Caco-2 (cell line): ENCODE measurements at regions not wholly inside any gene's neighbourhood (a gene's known extent, or its start where the extent isn't known, plus 50 kb on each side); places are given as distances from the start of the nearest gene placed in this dataset.

ENCODE experiments used
- BruUV-seq: library from RNA; stranded (reverse); fragments of 400-500 nt; replicated peaks from 2 replicates; lab custom pipeline; 2021; lab: Mats Ljungman, UMichigan
- CTCF ChIA-PET: fragments of 300-600 bp; sonication (Branson Sonifier 250); formaldehyde crosslinking; loops from one replicate; lab custom pipeline; 2022; ENCODE audit warnings: antibody characterized with exemption; lab: Charles Lee
- POLR2A ChIA-PET: fragments of 300-600 bp; sonication (Branson Sonifier 250); formaldehyde crosslinking; loops from one replicate; lab custom pipeline; 2022; ENCODE audit warnings: antibody characterized with exemption; lab: Charles Lee
- DNase-seq, 2 experiments: peaks; one replicate each; pipeline versions ENCODE4 v3.0.0 to v3.0.0-alpha.2; 2020 to 2022
- H3K27me3 ChIP-seq: replicated peaks from 2 replicates; pipeline ENCODE4 v1.6.0; 2011; ENCODE audit warnings: low read length; ENCODE audit not compliant: control insufficient read depth, insufficient read depth
- H3K36me3 ChIP-seq: 2 replicates; pipeline ENCODE4 v1.5.1; 2011; ENCODE audit warnings: low read length; ENCODE audit not compliant: control insufficient read depth, insufficient read depth
- H3K4me1 ChIP-seq: fragments of 250-450 bp; sonication (Bioruptor Pico); 2 replicates; pipeline ENCODE4 v1.5.1; 2020; ENCODE audit warnings: mild to moderate bottlenecking
- H3K4me3 ChIP-seq: 2 replicates; pipeline ENCODE4 v1.5.1; 2011; ENCODE audit warnings: low read depth, mild to moderate bottlenecking, control low read depth, low read length
- H3K9me3 ChIP-seq: fragments of 250-450 bp; sonication (Bioruptor Pico); 2 replicates; pipeline ENCODE4 v1.5.1; 2020; ENCODE audit warnings: mild to moderate bottlenecking, moderate library complexity
- H3K27ac Mint-ChIP-seq: one replicate; pipeline ENCODE4 v1.8.0; 2022; ENCODE audit warnings: mixed read lengths; ENCODE audit not compliant: unreplicated experiment
- H3K27me3 Mint-ChIP-seq: one replicate; pipeline ENCODE4 v1.8.0; 2022; ENCODE audit warnings: mixed read lengths; ENCODE audit not compliant: insufficient read depth, unreplicated experiment
- H3K36me3 Mint-ChIP-seq: one replicate; pipeline ENCODE4 v1.8.0; 2022; ENCODE audit warnings: mild to moderate bottlenecking, mixed read lengths; ENCODE audit not compliant: insufficient read depth, unreplicated experiment
- H3K4me1 Mint-ChIP-seq: one replicate; pipeline ENCODE4 v1.8.0; 2022; ENCODE audit warnings: low read depth, mixed read lengths; ENCODE audit not compliant: unreplicated experiment
- H3K4me3 Mint-ChIP-seq: one replicate; pipeline ENCODE4 v1.8.0; 2022; ENCODE audit warnings: mild to moderate bottlenecking, moderate library complexity, mixed read lengths; ENCODE audit not compliant: unreplicated experiment
- H3K9me3 Mint-ChIP-seq: one replicate; pipeline ENCODE4 v1.8.0; 2022; ENCODE audit warnings: mixed read lengths; ENCODE audit not compliant: unreplicated experiment
- intact Hi-C: fragments of 100-400 bp; cut with micrococcal nuclease; formaldehyde crosslinking; loops from one replicate; pipeline ENCODE4 v1.10.0; 2022; ENCODE audit not compliant: unreplicated experiment
- TF ChIP-seq, protein P1 (sequence below), 2 experiments: fragments of 200-600 bp in 1 of 2; IDR thresholded peaks; 1 replicate in 1 of 2; 2 replicates in 1 of 2; pipeline versions ENCODE4 v1.5.1 to v1.8.0; 2011 to 2022; ENCODE audit warnings: antibody characterized with exemption in 1 of 2, control low read depth in 1 of 2, inconsistent platforms in 1 of 2, low read depth in 1 of 2, low read length in 1 of 2, mild to moderate bottlenecking in 1 of 2, moderate library complexity in 1 of 2; ENCODE audit not compliant: insufficient read depth in 1 of 2, severe bottlenecking in 1 of 2, unreplicated experiment in 1 of 2

DNA sequence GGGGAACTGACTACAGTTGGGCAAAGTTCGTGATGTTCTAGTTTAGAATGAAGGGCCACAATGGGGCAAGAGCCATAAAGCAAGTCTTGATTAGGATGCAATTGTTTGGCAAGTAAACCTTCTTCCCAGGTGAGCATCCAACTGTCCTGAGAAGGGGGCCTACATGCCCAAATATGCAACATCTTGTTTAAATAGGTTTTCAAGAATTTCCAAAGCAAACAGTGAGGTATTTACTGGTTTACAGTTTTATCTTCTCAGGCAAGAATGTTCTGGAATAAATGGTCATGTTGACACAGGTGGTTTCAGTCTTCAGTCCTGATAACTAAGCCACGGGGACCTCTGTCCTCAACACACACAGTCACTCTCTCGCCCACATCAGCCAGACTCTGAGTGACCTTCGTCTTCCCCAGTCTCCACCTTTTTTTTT lies 90.3 kb upstream of the FAM174B start:
- Mint-ChIP-seq H3K4me1 (peaks cover 21% of the 10 kb centered on the region), H3K27ac (peak overlapping the region; percentile 90), H3K27me3 (no peaks in the 10 kb centered on the region), H3K9me3 (peaks cover 20% of the 10 kb centered on the region), H3K4me3 (peak overlapping the region; percentile 42), H3K36me3 (peaks cover 52% of the 10 kb centered on the region)
- Histone ChIP-seq H3K36me3 (no peaks in the 10 kb centered on the region; the same call in 1 of the 2 replicates), H3K4me1 (peaks cover 68% of the 10 kb centered on the region), H3K9me3 (peaks cover 12% of the 10 kb centered on the region), H3K27me3 (no peaks in the 10 kb centered on the region), H3K4me3 (no peak overlapping the region)
- intact Hi-C loops, result loop anchor here (1.0 to 5.0 kb wide), 6 partner anchors 12 to 172 kb away; partner anchors contain the start of gene CHD2
- ChIA-PET CTCF (no interaction called here), POLR2A (no interaction called here)
- DNase-seq, result peak; percentile 90 to 95
- TF ChIP-seq, protein P1, sequence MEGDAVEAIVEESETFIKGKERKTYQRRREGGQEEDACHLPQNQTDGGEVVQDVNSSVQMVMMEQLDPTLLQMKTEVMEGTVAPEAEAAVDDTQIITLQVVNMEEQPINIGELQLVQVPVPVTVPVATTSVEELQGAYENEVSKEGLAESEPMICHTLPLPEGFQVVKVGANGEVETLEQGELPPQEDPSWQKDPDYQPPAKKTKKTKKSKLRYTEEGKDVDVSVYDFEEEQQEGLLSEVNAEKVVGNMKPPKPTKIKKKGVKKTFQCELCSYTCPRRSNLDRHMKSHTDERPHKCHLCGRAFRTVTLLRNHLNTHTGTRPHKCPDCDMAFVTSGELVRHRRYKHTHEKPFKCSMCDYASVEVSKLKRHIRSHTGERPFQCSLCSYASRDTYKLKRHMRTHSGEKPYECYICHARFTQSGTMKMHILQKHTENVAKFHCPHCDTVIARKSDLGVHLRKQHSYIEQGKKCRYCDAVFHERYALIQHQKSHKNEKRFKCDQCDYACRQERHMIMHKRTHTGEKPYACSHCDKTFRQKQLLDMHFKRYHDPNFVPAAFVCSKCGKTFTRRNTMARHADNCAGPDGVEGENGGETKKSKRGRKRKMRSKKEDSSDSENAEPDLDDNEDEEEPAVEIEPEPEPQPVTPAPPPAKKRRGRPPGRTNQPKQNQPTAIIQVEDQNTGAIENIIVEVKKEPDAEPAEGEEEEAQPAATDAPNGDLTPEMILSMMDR (IDR thresholded peaks at IDR 0.05; ENCODE audit: insufficient read depth in 1 of 2, low read depth in 1 of 2, low read length in 1 of 2, severe bottlenecking in 1 of 2, unreplicated experiment in 1 of 2), result no peak
- BruUV-seq, result no TSS peak

DNA sequence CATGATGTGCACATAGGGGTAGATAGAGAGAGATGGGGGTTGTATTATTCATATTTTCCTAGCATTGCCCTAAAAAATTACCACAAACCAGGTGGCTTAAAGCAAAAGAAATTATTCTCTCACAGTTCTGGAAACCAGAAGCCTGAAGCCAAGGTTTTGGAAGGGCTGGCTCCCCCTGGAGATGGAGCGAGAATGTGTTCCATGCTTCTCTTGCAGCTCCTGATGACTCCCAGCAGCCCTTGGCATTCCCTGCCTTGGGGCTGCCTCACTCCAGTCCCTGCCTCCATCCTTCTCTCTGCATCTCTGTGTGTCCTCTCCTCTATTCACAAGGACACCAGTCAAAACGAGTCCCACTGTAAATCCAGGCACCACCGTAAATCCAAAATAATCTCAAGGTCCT lies 91.5 kb upstream of the FAM174B start:
- Histone ChIP-seq H3K4me1 (peaks cover 80% of the 10 kb centered on the region), H3K9me3 (peaks cover 13% of the 10 kb centered on the region), H3K36me3 (no peaks in the 10 kb centered on the region; the same call in 1 of the 2 replicates), H3K27me3 (no peaks in the 10 kb centered on the region), H3K4me3 (no peak overlapping the region)
- no peak overlapping the region for H3K4me3 Mint-ChIP-seq
- intact Hi-C loops, result loop anchor here (5.0 kb wide), 2 partner anchors 80 to 155 kb away; partner anchors contain the start of gene CHD2
- TF ChIP-seq, protein P1 (IDR thresholded peaks at IDR 0.05; ENCODE audit: insufficient read depth in 1 of 2, low read depth in 1 of 2, low read length in 1 of 2, severe bottlenecking in 1 of 2, unreplicated experiment in 1 of 2), result no peak
- CTCF ChIA-PET, result no interaction called here
- POLR2A ChIA-PET, result interaction anchor here (1.2 kb wide), 1 partner anchor 49 kb away, joined by 3 read pairs; no protein-coding TSS in a partner anchor
- peaks cover 20% of the 10 kb centered on the region for H3K9me3 Mint-ChIP-seq
- H3K36me3 Mint-ChIP-seq, result peaks cover 52% of the 10 kb centered on the region
- peak; percentile 28 to 50 for DNase-seq
- peaks cover 24% of the 10 kb centered on the region for H3K4me1 Mint-ChIP-seq
- BruUV-seq, result TSS peak; percentile 82
- H3K27ac Mint-ChIP-seq, result peak overlapping the region; percentile 90
- no peaks in the 10 kb centered on the region for H3K27me3 Mint-ChIP-seq

DNA sequence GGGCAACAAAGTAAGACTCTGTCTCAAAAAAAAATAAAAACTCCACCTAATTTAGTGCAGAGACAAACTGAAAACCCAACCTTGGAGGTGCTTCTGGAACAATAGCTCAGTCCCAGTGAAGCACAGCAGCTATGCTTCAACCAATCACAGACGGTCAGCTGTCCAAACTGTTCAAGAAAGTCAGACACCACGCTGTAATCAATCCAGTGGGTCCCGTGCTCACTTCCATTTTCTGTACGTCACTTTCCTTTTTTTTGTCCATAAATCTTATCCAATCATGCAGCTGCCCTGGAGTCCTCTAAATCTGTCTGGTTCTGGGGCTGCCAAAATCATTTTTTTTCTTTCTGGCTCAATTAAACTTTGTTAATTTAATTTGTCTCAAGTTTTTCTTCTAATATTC lies 93.6 kb upstream of the FAM174B start:
- peaks cover 28% of the 10 kb centered on the region for H3K4me1 Mint-ChIP-seq
- Histone ChIP-seq H3K27me3 (no peaks in the 10 kb centered on the region), H3K36me3 (0 out of 2 replicates have a peak, but pooled peaks cover 1% of the 10 kb centered on the region), H3K4me3 (no peak overlapping the region), H3K4me1 (peaks cover 72% of the 10 kb centered on the region), H3K9me3 (peaks cover 18% of the 10 kb centered on the region)
- peaks cover 9% of the 10 kb centered on the region for H3K9me3 Mint-ChIP-seq
- no peak overlapping the region for H3K4me3 Mint-ChIP-seq
- no peak for DNase-seq
- BruUV-seq, result no TSS peak
- peak overlapping the region; percentile 35 for H3K27ac Mint-ChIP-seq
- POLR2A ChIA-PET, result interaction anchor here (0.5 to 0.6 kb wide), 2 partner anchors 46 to 132 kb away, joined by 3 to 6 read pairs; no protein-coding TSS in a partner anchor
- CTCF ChIA-PET, result no interaction called here
- intact Hi-C loops, result loop anchor here (5.0 kb wide), 2 partner anchors 82 to 153 kb away; partner anchors contain the start of gene CHD2
- H3K36me3 Mint-ChIP-seq, result peaks cover 39% of the 10 kb centered on the region
- TF ChIP-seq, protein P1 (IDR thresholded peaks at IDR 0.05; ENCODE audit: insufficient read depth in 1 of 2, low read depth in 1 of 2, low read length in 1 of 2, severe bottlenecking in 1 of 2, unreplicated experiment in 1 of 2), result no peak
- H3K27me3 Mint-ChIP-seq, result no peaks in the 10 kb centered on the region
